HepG2 (cell line): ENCODE measurements at regions not wholly inside any gene's neighbourhood (a gene's known extent, or its start where the extent isn't known, plus 50 kb on each side); places are given as distances from the start of the nearest gene placed in this dataset.

ENCODE experiments used
- ATAC-seq: fragments of 200-7000 bp; cut with Tn5 transposase; 3 replicates; pipeline ENCODE4 v1.9.1; 2020; ENCODE audit warnings: mild to moderate bottlenecking, moderate library complexity
- BruUV-seq: library from RNA; stranded (reverse); fragments of 400-500 nt; replicated peaks from 2 replicates; lab custom pipeline; 2021; lab: Mats Ljungman, UMichigan
- CTCF ChIA-PET: fragments of 300-600 bp; formaldehyde crosslinking; extraction: SDS; loops from one replicate; lab custom pipeline; 2021; ENCODE audit warnings: low total read pairs, inconsistent platforms, low intra/inter-chr PET ratio; lab: Yijun Ruan, JAX
- POLR2A ChIA-PET: fragments of 350-600 bp; sonication (Branson Sonifier 250); formaldehyde crosslinking; loops from one replicate; lab custom pipeline; 2020; ENCODE audit warnings: antibody characterized with exemption, inconsistent platforms; lab: Yijun Ruan, JAX
- DNase-seq: peaks from one replicate; pipeline ENCODE4 v3.0.0-alpha.2; 2015; ENCODE audit warnings: low spot score
- FAIRE-seq: peaks from 3 replicates; lab custom pipeline; 2011; peaks lifted over from hg19 to GRCh38; lab: Jason Lieb, UNC
- H2AFZ ChIP-seq: one replicate; pipeline ENCODE4 v1.6.1; 2011; ENCODE audit warnings: low read length, inconsistent platforms
- H3K27ac ChIP-seq: fragments of 300-600 bp; 3 replicates; pipeline ENCODE4 v1.8.0; 2011; ENCODE audit warnings: mixed run types, mild to moderate bottlenecking, mixed read lengths, low read length, inconsistent platforms; ENCODE audit not compliant: insufficient read depth; ENCODE audit errors: extremely low read length
- H3K27me3 ChIP-seq, 2 experiments: fragments of 200-600 bp in 1 of 2; 2 replicates in 1 of 2; 3 replicates in 1 of 2; pipeline versions ENCODE4 v1.6.0 to v1.8.0; 2011; ENCODE audit warnings: low read length in 2 of 2, mild to moderate bottlenecking in 2 of 2, moderate library complexity in 2 of 2, inconsistent platforms in 1 of 2; ENCODE audit not compliant: insufficient read depth in 2 of 2, control insufficient read depth in 1 of 2
- H3K36me3 ChIP-seq, 2 experiments: fragments of 200-600 bp in 1 of 2; replicated peaks in 1 of 2; 2 replicates in 1 of 2; 3 replicates in 1 of 2; pipeline versions ENCODE4 v1.5.1 to v1.8.0; 2011; ENCODE audit warnings: low read length in 2 of 2, inconsistent platforms in 1 of 2; ENCODE audit not compliant: insufficient read depth in 2 of 2, control insufficient read depth in 1 of 2
- H3K4me1 ChIP-seq: 2 replicates; pipeline ENCODE4 v1.5.1; 2012; ENCODE audit warnings: low read length, inconsistent platforms; ENCODE audit not compliant: insufficient read depth
- H3K4me2 ChIP-seq: 2 replicates; pipeline ENCODE4 v1.6.0; 2011; ENCODE audit warnings: low read depth, low read length, inconsistent platforms
- H3K4me3 ChIP-seq, 3 experiments: fragments of 200-600 bp in 1 of 3; sonication (generic), shearing (Covaris generic) in 1 of 3; replicated peaks in 1 of 3; 2 replicates each; pipeline ENCODE4 v1.5.1; 2011 to 2016; ENCODE audit warnings: low read length in 3 of 3, inconsistent platforms in 2 of 3, low read depth in 2 of 3, mild to moderate bottlenecking in 2 of 3, control low read depth in 1 of 3, mixed read lengths in 1 of 3; ENCODE audit not compliant: insufficient read depth in 1 of 3
- H3K79me2 ChIP-seq: one replicate; pipeline ENCODE4 v1.6.1; 2011; ENCODE audit warnings: low read length, inconsistent platforms; ENCODE audit not compliant: insufficient read depth
- H3K9ac ChIP-seq: 2 replicates; pipeline ENCODE4 v1.6.0; 2011; ENCODE audit warnings: mild to moderate bottlenecking, low read depth, low read length, inconsistent platforms; ENCODE audit not compliant: insufficient read depth
- H3K9me3 ChIP-seq: 2 replicates; pipeline ENCODE4 v1.5.1; 2012; ENCODE audit warnings: mild to moderate bottlenecking, low read length
- H4K20me1 ChIP-seq: 2 replicates; pipeline ENCODE4 v1.6.0; 2011; ENCODE audit warnings: inconsistent platforms, mild to moderate bottlenecking, low read length, moderate library complexity; ENCODE audit not compliant: insufficient read depth
- ATF1 ChIP-seq: IDR thresholded peaks from 2 replicates; pipeline ENCODE4 v1.6.1; 2016; ENCODE audit warnings: mild to moderate bottlenecking, control low read depth
- CEBPB ChIP-seq: IDR thresholded peaks from 2 replicates; pipeline ENCODE4 v1.6.1; 2011; ENCODE audit warnings: low read depth, low read length, improper control_type of control experiment, borderline replicate concordance
- THAP11 ChIP-seq: IDR thresholded peaks from 2 replicates; pipeline ENCODE4 v1.6.1; 2016; ENCODE audit warnings: missing biosample characterization, missing genetic modification reagents
- ZBTB40 ChIP-seq, 2 experiments: fragments of 450-650 bp in 1 of 2; sonication (generic) in 1 of 2; formaldehyde crosslinking in 1 of 2; IDR thresholded peaks; 2 replicates each; pipeline versions ENCODE4 v1.6.1 to v1.8.0; 2016 to 2022; ENCODE audit warnings: antibody characterized with exemption in 1 of 2, mild to moderate bottlenecking in 1 of 2, missing genetic modification reagents in 1 of 2
- ZFY ChIP-seq: sonication (generic); formaldehyde crosslinking; IDR thresholded peaks from 2 replicates; pipeline ENCODE4 v1.4.0; 2020; ENCODE audit warnings: missing genetic modification reagents
- ZNF33A ChIP-seq: sonication (generic); formaldehyde crosslinking; IDR thresholded peaks from 2 replicates; pipeline ENCODE4 v1.5.1; 2020; ENCODE audit warnings: missing genetic modification reagents, mild to moderate bottlenecking, moderate library complexity, borderline replicate concordance
- WGBS: methylation state at CpG from one replicate; pipeline ENCODE4 v1.1.6; 2017; ENCODE audit warnings: low lambda C conversion rate; 5-methylcytosine and 5-hydroxymethylcytosine counted together
- in situ Hi-C: cut with HindIII; loops from 2 replicates; pipeline ENCODE4 v1.10.0; 2017; ENCODE audit warnings: low pct_unique_long_range_greater_than_20kb; ENCODE audit not compliant: extremely low pct_ligation_motif_present
- intact Hi-C: fragments of 100-400 bp; cut with micrococcal nuclease; formaldehyde crosslinking; loops from one replicate; pipeline ENCODE4 v1.10.0; 2022; ENCODE audit not compliant: unreplicated experiment

DNA sequence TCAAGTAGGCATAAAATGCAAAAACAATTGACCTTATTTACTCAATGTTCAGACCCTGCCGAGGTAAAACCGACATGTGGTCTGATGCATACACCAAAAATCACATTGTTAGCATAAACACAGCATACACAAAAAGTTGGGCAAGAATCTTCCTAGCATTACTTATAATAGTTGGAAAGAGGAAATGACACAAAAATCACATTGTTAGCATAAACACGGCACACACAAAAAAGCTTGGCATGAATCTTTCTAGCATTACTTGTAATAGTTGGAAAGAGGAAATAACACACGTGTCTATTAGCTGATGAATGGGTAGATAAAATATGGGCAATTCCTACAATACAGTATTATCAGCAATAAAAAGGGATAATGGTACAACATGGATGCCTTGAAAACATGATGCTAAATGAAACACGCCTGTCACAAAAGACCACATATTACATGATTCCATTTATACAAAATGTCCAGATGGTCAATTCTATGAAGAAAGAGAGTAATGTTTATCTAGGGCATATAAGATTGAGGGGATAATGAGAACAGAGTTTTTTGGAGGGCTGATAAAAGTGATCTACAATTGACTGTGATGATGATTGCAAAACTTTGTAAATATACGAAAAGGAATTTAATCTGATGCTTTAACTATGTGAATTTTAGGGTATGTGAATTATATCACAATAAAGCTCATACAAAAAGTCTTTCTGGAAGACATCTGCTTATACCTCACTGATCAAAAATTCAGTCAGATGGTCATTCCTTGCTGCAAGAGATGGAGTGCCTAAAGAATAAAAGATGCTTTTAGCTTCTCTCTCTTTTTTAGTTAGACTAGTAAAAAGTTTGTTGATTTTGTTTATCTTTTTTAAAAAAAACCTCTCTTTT is 1019.5 kb upstream of the CITED2 start:
- in situ Hi-C loops, result no loop called here
- H3K36me3 ChIP-seq, result no peaks in the 10 kb centered on the region
- no peaks in the 10 kb centered on the region for H4K20me1 ChIP-seq
- TF ChIP-seq ATF1, result no peak
- TF ChIP-seq ZBTB40 (IDR thresholded peaks at IDR 0.05), result no peak
- TF ChIP-seq ZBTB40 (CRISPR knock-in tag; IDR thresholded peaks at IDR 0.05), result no peak
- no peak for TF ChIP-seq THAP11 (CRISPR knock-in tag)
- no peak for TF ChIP-seq ZNF33A (CRISPR knock-in tag)
- TF ChIP-seq CEBPB, result no peak
- TF ChIP-seq ZFY, result no peak
- TF ChIP-seq, all 625 proteins: peak for 0
- Histone ChIP-seq H3K4me3 (no peak overlapping the region), H3K27me3 (no peaks in the 10 kb centered on the region; a peak in 1 of 5 replicates), H3K9me3 (no peaks in the 10 kb centered on the region; the same call in 1 of the 2 replicates), H3K4me1 (peaks cover 5% of the 10 kb centered on the region), H3K4me2 (no peak overlapping the region), H2AFZ (no peak overlapping the region), H3K9ac (no peak overlapping the region), H3K79me2 (no peaks in the 10 kb centered on the region), H3K27ac (no peak overlapping the region)
- ChIA-PET CTCF (no interaction called here), POLR2A (no interaction called here)
- DNase-seq, result no peak
- no peak for FAIRE-seq
- intact Hi-C loops, result no loop called here
- WGBS, result 2% methylated on average over 6 of the region's 6 CpGs
- no TSS peak for BruUV-seq
- ATAC-seq, result no peak
